WTC11 (cell line): ENCODE measurements at regions not wholly inside any gene's neighbourhood (a gene's known extent, or its start where the extent isn't known, plus 50 kb on each side); places are given as distances from the start of the nearest gene placed in this dataset.
A peak's percentile ranks its signal among the peaks of the same experiment; 100 is the strongest.
"Not testable (repeated sequence)": the region's sequence is repeated elsewhere in the genome, so short reads cannot be mapped to it uniquely, and the experiment has no call there.

ENCODE experiments used
- ATAC-seq: fragments of 200-7000 bp; cut with Tn5 transposase; 2 replicates; pipeline ENCODE4 v1.10.0; 2021; ENCODE audit warnings: mild to moderate bottlenecking, moderate library complexity
- CTCF ChIA-PET: fragments of 300-600 bp; sonication (Branson Sonifier 250); formaldehyde crosslinking; loops from one replicate; lab custom pipeline; 2021; ENCODE audit warnings: antibody characterized with exemption; lab: Charles Lee
- POLR2A ChIA-PET: fragments of 350-600 bp; sonication (Branson Sonifier 250); formaldehyde crosslinking; loops from one replicate; lab custom pipeline; 2021; ENCODE audit warnings: antibody characterized with exemption; lab: Charles Lee
- DNase-seq: peaks from one replicate; pipeline ENCODE4 v3.0.0; 2021; ENCODE audit warnings: low spot score
- H3K27ac Mint-ChIP-seq: 2 replicates; pipeline ENCODE4 v1.8.0; 2021; ENCODE audit warnings: mixed read lengths
- H3K27me3 Mint-ChIP-seq: 2 replicates; pipeline ENCODE4 v1.8.0; 2021; ENCODE audit warnings: low read depth, mild to moderate bottlenecking, moderate library complexity, mixed read lengths
- H3K36me3 Mint-ChIP-seq: 2 replicates; pipeline ENCODE4 v1.8.0; 2021; ENCODE audit warnings: mixed read lengths
- H3K4me1 Mint-ChIP-seq: 2 replicates; pipeline ENCODE4 v1.8.0; 2022; ENCODE audit warnings: mixed read lengths
- H3K4me3 Mint-ChIP-seq: 2 replicates; pipeline ENCODE4 v1.8.0; 2021; ENCODE audit warnings: mild to moderate bottlenecking, moderate library complexity, mixed read lengths
- H3K9me3 Mint-ChIP-seq: 2 replicates; pipeline ENCODE4 v1.8.0; 2021; ENCODE audit warnings: mixed read lengths
- E2F1 ChIP-seq: sonication (generic); formaldehyde crosslinking; IDR thresholded peaks from 2 replicates; pipeline ENCODE4 v1.8.0; 2022; ENCODE audit warnings: mild to moderate bottlenecking, missing genetic modification reagents
- E2F4 ChIP-seq: sonication (generic); formaldehyde crosslinking; IDR thresholded peaks from 2 replicates; pipeline ENCODE4 v1.8.1; 2022; ENCODE audit warnings: low read depth, mild to moderate bottlenecking, moderate library complexity, missing genetic modification reagents, borderline replicate concordance
- ELF4 ChIP-seq: sonication (generic); formaldehyde crosslinking; IDR thresholded peaks from 2 replicates; pipeline ENCODE4 v1.8.1; 2022; ENCODE audit warnings: low read depth, mild to moderate bottlenecking, moderate library complexity, missing genetic modification reagents
- EMX1 ChIP-seq: fragments of 250-450 bp; sonication (Bioruptor Pico); IDR thresholded peaks from 2 replicates; pipeline ENCODE4 v1.8.0; 2021; ENCODE audit warnings: mild to moderate bottlenecking
- ESRRA ChIP-seq: sonication (generic); formaldehyde crosslinking; IDR thresholded peaks from 2 replicates; pipeline ENCODE4 v1.8.1; 2022; ENCODE audit warnings: mild to moderate bottlenecking, missing genetic modification reagents, borderline replicate concordance
- FOXP1 ChIP-seq: sonication (generic); formaldehyde crosslinking; IDR thresholded peaks from 2 replicates; pipeline ENCODE4 v1.8.0; 2022; ENCODE audit warnings: missing genetic modification reagents, mild to moderate bottlenecking, moderate library complexity, borderline replicate concordance
- HMGA2 ChIP-seq: fragments of 250-450 bp; sonication (Bioruptor Pico); IDR thresholded peaks from 2 replicates; pipeline ENCODE4 v1.4.0; 2021; ENCODE audit warnings: mild to moderate bottlenecking, moderate library complexity
- JAZF1 ChIP-seq: fragments of 250-450 bp; sonication (Bioruptor Pico); IDR thresholded peaks from 2 replicates; pipeline ENCODE4 v1.9.0; 2021; ENCODE audit warnings: moderate library complexity, mild to moderate bottlenecking, inconsistent platforms
- PRRX2 ChIP-seq: fragments of 250-450 bp; sonication (Bioruptor Pico); IDR thresholded peaks from 2 replicates; pipeline ENCODE4 v1.8.0; 2021; ENCODE audit warnings: mild to moderate bottlenecking
- RELA ChIP-seq: sonication (generic); formaldehyde crosslinking; IDR thresholded peaks from 2 replicates; pipeline ENCODE4 v1.8.1; 2022; ENCODE audit warnings: missing genetic modification reagents, mild to moderate bottlenecking, borderline replicate concordance
- RORB ChIP-seq: fragments of 250-450 bp; sonication (Bioruptor Pico); IDR thresholded peaks from 2 replicates; pipeline ENCODE4 v1.9.0; 2021; ENCODE audit warnings: mild to moderate bottlenecking
- USF2 ChIP-seq: sonication (generic); formaldehyde crosslinking; IDR thresholded peaks from 2 replicates; pipeline ENCODE4 v1.8.1; 2023; ENCODE audit warnings: mild to moderate bottlenecking, missing genetic modification reagents, moderate library complexity
- ZBTB21 ChIP-seq: sonication (generic); formaldehyde crosslinking; IDR thresholded peaks from 2 replicates; pipeline ENCODE4 v1.8.1; 2023; ENCODE audit warnings: mild to moderate bottlenecking, missing genetic modification reagents, borderline replicate concordance
- ZNF425 ChIP-seq: fragments of 250-450 bp; sonication (Bioruptor Pico); conservative IDR thresholded peaks from 2 replicates; pipeline ENCODE4 v1.9.0; 2021; ENCODE audit warnings: mild to moderate bottlenecking
- ZSCAN18 ChIP-seq: fragments of 250-450 bp; sonication (Bioruptor Pico); IDR thresholded peaks from 2 replicates; pipeline ENCODE4 v2.1.2; 2022; ENCODE audit warnings: mild to moderate bottlenecking, moderate library complexity

GRCh38 chr4:151548708-151549107 is 139.7 kb downstream of the FHIP1A start:
- Mint-ChIP-seq H3K4me3 (no peak overlapping the region), H3K27me3 (no peaks in the 10 kb centered on the region), H3K4me1 (peaks cover 30% of the 10 kb centered on the region), H3K9me3 (peaks cover 49% of the 10 kb centered on the region), H3K27ac (peak overlapping the region; percentile 83), H3K36me3 (peaks cover 54% of the 10 kb centered on the region)
- TF ChIP-seq E2F4 (CRISPR knock-in tag) (no peak), ZNF425 (CRISPR knock-in tag) (no peak), PRRX2 (no peak), ZSCAN18 (no peak), E2F1 (CRISPR knock-in tag) (no peak), ESRRA (CRISPR knock-in tag) (no peak), JAZF1 (CRISPR knock-in tag) (no peak), EMX1 (CRISPR knock-in tag) (no peak), ELF4 (no peak), ZBTB21 (CRISPR knock-in tag) (no peak), RELA (CRISPR knock-in tag) (no peak), RORB (CRISPR knock-in tag) (no peak), HMGA2 (CRISPR knock-in tag) (no peak)
- POLR2A ChIA-PET: no interaction called here
- ATAC-seq (no peak), DNase-seq (no peak)
- CTCF ChIA-PET: interaction anchor here (1.3 kb wide), 1 partner anchor 60 kb away, joined by 6 read pairs; no protein-coding TSS in a partner anchor

GRCh38 chr4:151549378-151549777 is 140.4 kb downstream of the FHIP1A start:
- Mint-ChIP-seq H3K4me1 (peaks cover 37% of the 10 kb centered on the region), H3K36me3 (peaks cover 54% of the 10 kb centered on the region), H3K27ac (peak overlapping the region; percentile 83), H3K9me3 (peaks cover 49% of the 10 kb centered on the region)
- CTCF ChIA-PET: interaction anchor here (1.3 kb wide), 1 partner anchor 60 kb away, joined by 6 read pairs; no protein-coding TSS in a partner anchor
- not testable (repeated sequence) for H3K4me3 Mint-ChIP-seq, H3K27me3 Mint-ChIP-seq, DNase-seq
- peak; percentile 60 for ATAC-seq
- POLR2A ChIA-PET: interaction anchor here (0.6 kb wide), 1 partner anchor 61 kb away, joined by 3 read pairs; no protein-coding TSS in a partner anchor

GRCh38 chr4:151553874-151554273 is 144.9 kb downstream of the FHIP1A start:
- TF ChIP-seq USF2 (CRISPR knock-in tag) (peak; percentile 51; the same call in 1 of the 2 replicates), FOXP1 (CRISPR knock-in tag) (no peak)
- TF ChIP-seq, all 79 proteins: peak for 1
- DNase-seq (no peak), ATAC-seq (peak; percentile 75)
- CTCF ChIA-PET: interaction anchor here (0.5 to 1.3 kb wide), 3 partner anchors 50 to 687 kb away, joined by 3 to 6 read pairs (median 4); no protein-coding TSS in a partner anchor
- H3K27me3 Mint-ChIP-seq: no peaks in the 10 kb centered on the region
- H3K4me1 Mint-ChIP-seq: peaks cover 55% of the 10 kb centered on the region
- H3K9me3 Mint-ChIP-seq: peaks cover 16% of the 10 kb centered on the region
- peak overlapping the region; percentile 77 for H3K27ac Mint-ChIP-seq
- peaks cover 25% of the 10 kb centered on the region for H3K36me3 Mint-ChIP-seq
- POLR2A ChIA-PET: no interaction called here
- H3K4me3 Mint-ChIP-seq: no peak overlapping the region
